ENCODE measurements at regions not wholly inside any gene's neighbourhood (a gene's known extent, or its start where the extent isn't known, plus 50 kb on each side); places are given as distances from the start of the nearest gene placed in this dataset.

- DNase-seq: no peak
- Histone ChIP-seq H3K27ac (no peak overlapping the region), H3K36me3 (no peaks in the 10 kb centered on the region), H3K9me3 (no peaks in the 10 kb centered on the region), H3K4me1 (no peaks in the 10 kb centered on the region), H3K27me3 (peaks cover 0 to 3% (median 0%) of the 10 kb centered on the region in 9 donors), H3K4me3 (no peak overlapping the region)
- TF ChIP-seq POLR2A (IDR thresholded peaks at IDR 0.05): no peak
- TF ChIP-seq CTCF (IDR thresholded peaks at IDR 0.05): no peak
- no peak for ATAC-seq
- intact Hi-C loops (cut with DNase I): no loop called here
- 73 to 93% (median 86%) methylated on average over 5 of the region's 5 CpGs for WGBS, 4 donors
Measured at GRCh38 chrX:129040124-129040523, 483.2 kb downstream of the SMARCA1 start.

DNA sequence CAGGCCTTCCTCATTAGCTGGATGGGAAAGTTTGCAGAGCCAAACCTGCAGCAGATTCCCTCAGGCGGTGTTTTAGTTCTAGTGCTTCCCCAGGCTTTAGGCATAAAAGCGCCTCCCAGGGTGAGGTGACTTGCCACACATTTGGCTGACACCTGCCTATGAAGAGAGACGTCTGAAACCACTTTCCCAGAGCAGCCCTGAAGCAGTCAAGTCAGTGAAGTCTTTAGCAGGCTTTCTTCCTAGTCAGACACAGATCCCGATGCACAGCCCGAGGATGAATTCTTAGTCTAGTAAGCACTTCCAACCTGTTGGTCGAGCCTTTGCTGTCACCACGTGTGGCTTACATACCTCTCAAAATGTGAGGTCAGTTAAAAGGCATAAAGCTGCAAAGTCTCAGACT, 484.1 kb downstream of the SMARCA1 start:
- no peaks in the 10 kb centered on the region for H3K9me3 ChIP-seq
- H3K4me1 ChIP-seq: no peaks in the 10 kb centered on the region
- DNase-seq: no peak
- 64 to 82% (median 78%) methylated on average over 7 of the region's 7 CpGs for WGBS, 4 donors
- H3K27me3 ChIP-seq: peaks cover 0 to 3% (median 0%) of the 10 kb centered on the region in 9 donors
- intact Hi-C loops (cut with DNase I): no loop called here
- no peak overlapping the region for H3K27ac ChIP-seq
- no peak for ATAC-seq
- TF ChIP-seq CTCF (IDR thresholded peaks at IDR 0.05): no peak
- TF ChIP-seq POLR2A (IDR thresholded peaks at IDR 0.05): no peak
- H3K4me3 ChIP-seq: no peak overlapping the region
- no peaks in the 10 kb centered on the region for H3K36me3 ChIP-seq

DNA sequence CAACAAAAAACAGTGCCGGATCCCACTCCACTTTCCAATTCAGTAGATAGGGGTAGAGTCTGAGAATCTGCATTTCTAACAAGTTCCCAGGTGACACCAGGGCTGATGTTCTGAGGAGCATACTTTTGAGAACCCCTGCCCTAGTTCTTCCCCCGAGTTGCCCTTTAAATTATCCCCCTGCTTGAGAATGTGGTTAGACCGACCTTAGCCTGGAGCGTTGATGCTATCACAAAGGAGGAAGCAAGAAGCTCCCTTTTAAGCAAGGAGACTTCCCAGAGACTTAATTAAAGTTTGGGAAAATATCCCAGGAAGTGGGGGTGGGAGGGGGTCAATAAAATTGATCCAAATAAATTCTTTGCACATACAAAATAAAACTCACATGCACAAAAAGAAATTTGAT, 485.9 kb downstream of the SMARCA1 start:
- intact Hi-C loops (cut with DNase I): no loop called here
- TF ChIP-seq CTCF (IDR thresholded peaks at IDR 0.05) (no peak), POLR2A (IDR thresholded peaks at IDR 0.05) (no peak)
- Histone ChIP-seq H3K27ac (no peak overlapping the region), H3K4me3 (no peak overlapping the region), H3K36me3 (no peaks in the 10 kb centered on the region), H3K9me3 (no peaks in the 10 kb centered on the region), H3K27me3 (peaks cover 0 to 7% (median 0%) of the 10 kb centered on the region in 9 donors), H3K4me1 (no peaks in the 10 kb centered on the region)
- ATAC-seq (no peak), DNase-seq (no peak)
- 69 to 71% (median 70%) methylated on average over 4 of the region's 4 CpGs for WGBS, 4 donors

GRCh38 chrX:129035180-129035579, 488.1 kb downstream of the SMARCA1 start:
- no peaks in the 10 kb centered on the region for H3K36me3 ChIP-seq
- peaks cover 0 to 7% (median 0%) of the 10 kb centered on the region in 9 donors for H3K27me3 ChIP-seq
- no peak overlapping the region for H3K4me3 ChIP-seq
- H3K4me1 ChIP-seq: no peaks in the 10 kb centered on the region
- no peak overlapping the region for H3K27ac ChIP-seq
- DNase-seq (no peak), ATAC-seq (no peak)
- H3K9me3 ChIP-seq: no peaks in the 10 kb centered on the region
- TF ChIP-seq POLR2A (IDR thresholded peaks at IDR 0.05) (no peak), CTCF (IDR thresholded peaks at IDR 0.05) (no peak)
- intact Hi-C loops (cut with DNase I): no loop called here

Measured in heart left ventricle (tissue), 16 donors.